ENCODE measurements at regions not wholly inside any gene's neighbourhood (a gene's known extent, or its start where the extent isn't known, plus 50 kb on each side); places are given as distances from the start of the nearest gene placed in this dataset.

GRCh38 chr18:47558110-47558750 lies 306.8 kb upstream of the SKOR2 start:
- Histone ChIP-seq H3K79me2 (ENCODE audit: control insufficient read depth, insufficient read depth, low read length) (no peaks in the 10 kb centered on the region), H3K9me1 (replicated peaks; ENCODE audit: control insufficient read depth, extremely low read depth, insufficient read depth, low read length) (no peaks in the 10 kb centered on the region), H3K4me1 (ENCODE audit: control insufficient read depth, extremely low read depth, insufficient read depth, low read length) (no peaks in the 10 kb centered on the region), H3K27ac (ENCODE audit: insufficient read depth, low read depth, low read length) (no peak overlapping the region), H3K36me3 (ENCODE audit: control insufficient read depth in 2 of 2, extremely low read depth in 1 of 2, insufficient read depth in 2 of 2, low read length in 2 of 2) (no peaks in the 10 kb centered on the region), H4K20me1 (replicated peaks; ENCODE audit: control insufficient read depth, extremely low read depth, insufficient read depth, low read length) (no peaks in the 10 kb centered on the region), H3K9me3 (replicated peaks; ENCODE audit: control insufficient read depth, insufficient read depth, low read length) (no peaks in the 10 kb centered on the region), H3K4me3 (replicated peaks in 1 of 3; ENCODE audit: insufficient read depth in 1 of 3, low read depth in 1 of 3, low read length in 3 of 3) (no peak overlapping the region), H2AFZ (ENCODE audit: low read depth, low read length) (no peak overlapping the region), H3K4me2 (ENCODE audit: insufficient read depth, low read length) (no peak overlapping the region), H3K27me3 (ENCODE audit: control insufficient read depth in 2 of 2, insufficient read depth in 2 of 2, low read length in 2 of 2) (no peaks in the 10 kb centered on the region), H3K9ac (replicated peaks; ENCODE audit: extremely low read depth, insufficient read depth, low read length) (no peak overlapping the region)
- DNase-seq (ENCODE audit: low read depth, low spot score) (no peak), FAIRE-seq (no peak)
- intact Hi-C loops (cut with micrococcal nuclease), result no loop called here
- CTCF ChIA-PET, result no interaction called here
- POLR2A ChIA-PET, result no interaction called here
- BruUV-seq (replicated peaks), result no TSS peak
- no peak for TF ChIP-seq JUN (IDR thresholded peaks at IDR 0.05; ENCODE audit: borderline replicate concordance, insufficient read depth, insufficient read length, low read depth)
- no peak for TF ChIP-seq GATA2 (IDR thresholded peaks at IDR 0.05; ENCODE audit: insufficient read depth, insufficient read length, low read depth, low read length)
- TF ChIP-seq CTCF (IDR thresholded peaks at IDR 0.05; ENCODE audit: extremely low read depth in 1 of 2, insufficient read depth in 1 of 2, low read depth in 1 of 2, low read length in 2 of 2), result no peak
- no peak for TF ChIP-seq FOS (IDR thresholded peaks at IDR 0.05; ENCODE audit: borderline replicate concordance, insufficient read depth, low read length)
- TF ChIP-seq MYC (IDR thresholded peaks at IDR 0.05; ENCODE audit: low read depth, low read length), result no peak
- dilution Hi-C loops (cut with MboI; ENCODE audit: extremely low pct_ligation_motif_present, low sequenced_read_pairs), result no loop called here

GRCh38 chr18:47557160-47557559 lies 305.7 kb upstream of the SKOR2 start:
- Histone ChIP-seq H3K9me3 (replicated peaks; ENCODE audit: control insufficient read depth, insufficient read depth, low read length) (no peaks in the 10 kb centered on the region), H3K9ac (replicated peaks; ENCODE audit: extremely low read depth, insufficient read depth, low read length) (no peak overlapping the region), H3K4me1 (ENCODE audit: control insufficient read depth, extremely low read depth, insufficient read depth, low read length) (no peaks in the 10 kb centered on the region), H3K79me2 (ENCODE audit: control insufficient read depth, insufficient read depth, low read length) (no peaks in the 10 kb centered on the region), H3K27me3 (ENCODE audit: control insufficient read depth in 2 of 2, insufficient read depth in 2 of 2, low read length in 2 of 2) (no peaks in the 10 kb centered on the region), H3K4me3 (replicated peaks in 1 of 3; ENCODE audit: insufficient read depth in 1 of 3, low read depth in 1 of 3, low read length in 3 of 3) (no peak overlapping the region), H3K9me1 (replicated peaks; ENCODE audit: control insufficient read depth, extremely low read depth, insufficient read depth, low read length) (no peaks in the 10 kb centered on the region), H2AFZ (ENCODE audit: low read depth, low read length) (no peak overlapping the region), H3K4me2 (ENCODE audit: insufficient read depth, low read length) (no peak overlapping the region), H3K36me3 (ENCODE audit: control insufficient read depth in 2 of 2, extremely low read depth in 1 of 2, insufficient read depth in 2 of 2, low read length in 2 of 2) (no peaks in the 10 kb centered on the region), H3K27ac (ENCODE audit: insufficient read depth, low read depth, low read length) (no peak overlapping the region), H4K20me1 (replicated peaks; ENCODE audit: control insufficient read depth, extremely low read depth, insufficient read depth, low read length) (no peaks in the 10 kb centered on the region)
- ChIA-PET POLR2A (no interaction called here), CTCF (no interaction called here)
- intact Hi-C loops (cut with micrococcal nuclease) (no loop called here), dilution Hi-C loops (cut with MboI; ENCODE audit: extremely low pct_ligation_motif_present, low sequenced_read_pairs) (no loop called here)
- no peak for FAIRE-seq
- no peak for DNase-seq (ENCODE audit: low read depth, low spot score)
- BruUV-seq (replicated peaks), result no TSS peak
- TF ChIP-seq MYC (IDR thresholded peaks at IDR 0.05; ENCODE audit: low read depth, low read length) (no peak), EZH2 (IDR thresholded peaks at IDR 0.05; ENCODE audit: borderline replicate concordance, low read depth, low read length, severe bottlenecking) (no peak), GATA2 (IDR thresholded peaks at IDR 0.05; ENCODE audit: insufficient read depth, insufficient read length, low read depth, low read length) (no peak), JUN (IDR thresholded peaks at IDR 0.05; ENCODE audit: borderline replicate concordance, insufficient read depth, insufficient read length, low read depth) (no peak), CTCF (IDR thresholded peaks at IDR 0.05; ENCODE audit: extremely low read depth in 1 of 2, insufficient read depth in 1 of 2, low read depth in 1 of 2, low read length in 2 of 2) (no peak), POLR2A (IDR thresholded peaks at IDR 0.05; ENCODE audit: low read depth, low read length) (no peak), FOS (IDR thresholded peaks at IDR 0.05; ENCODE audit: borderline replicate concordance, insufficient read depth, low read length) (no peak), POLR2AphosphoS5 (IDR thresholded peaks at IDR 0.05; ENCODE audit: insufficient read depth, low read depth, low read length) (no peak), MAX (IDR thresholded peaks at IDR 0.05; ENCODE audit: insufficient read depth, insufficient read length) (no peak)
